Cardiac muscle cell (in vitro differentiated cells and primary cell): ENCODE measurements at regions not wholly inside any gene's neighbourhood (a gene's known extent, or its start where the extent isn't known, plus 50 kb on each side); places are given as distances from the start of the nearest gene placed in this dataset.

Experiments
- DNase-seq, 2 donors: peaks; one replicate each; pipeline versions ENCODE4 v3.0.0 to v3.0.0-alpha.2; 2010 to 2017; ENCODE audit warnings: low read depth in 1 of 2, low spot score in 1 of 2
- H3K27ac ChIP-seq: fragments of 200-600 bp; sonication (generic); 2 replicates; pipeline ENCODE4 v1.5.1; 2016
- H3K27me3 ChIP-seq: fragments of 200-600 bp; sonication (generic); 2 replicates; pipeline ENCODE4 v1.6.0; 2016; ENCODE audit warnings: control low read depth
- H3K36me3 ChIP-seq: fragments of 200-600 bp; sonication (generic); 2 replicates; pipeline ENCODE4 v1.5.1; 2016; ENCODE audit warnings: control low read depth
- H3K4me1 ChIP-seq: fragments of 200-600 bp; sonication (generic); 2 replicates; pipeline ENCODE4 v1.8.1; 2017; ENCODE audit warnings: low read depth, mild to moderate bottlenecking, mixed run types
- H3K4me3 ChIP-seq: fragments of 200-600 bp; sonication (generic); 2 replicates; pipeline ENCODE4 v1.5.1; 2016; ENCODE audit warnings: mild to moderate bottlenecking
- H3K9me3 ChIP-seq: fragments of 200-600 bp; sonication (generic); 2 replicates; pipeline ENCODE4 v1.5.1; 2017; ENCODE audit warnings: low read depth, mild to moderate bottlenecking, control low read depth
- TF ChIP-seq, protein P1 (sequence below): IDR thresholded peaks from 2 replicates; pipeline ENCODE4 v1.5.1; 2012; ENCODE audit warnings: low read depth, mild to moderate bottlenecking, low read length

DNA sequence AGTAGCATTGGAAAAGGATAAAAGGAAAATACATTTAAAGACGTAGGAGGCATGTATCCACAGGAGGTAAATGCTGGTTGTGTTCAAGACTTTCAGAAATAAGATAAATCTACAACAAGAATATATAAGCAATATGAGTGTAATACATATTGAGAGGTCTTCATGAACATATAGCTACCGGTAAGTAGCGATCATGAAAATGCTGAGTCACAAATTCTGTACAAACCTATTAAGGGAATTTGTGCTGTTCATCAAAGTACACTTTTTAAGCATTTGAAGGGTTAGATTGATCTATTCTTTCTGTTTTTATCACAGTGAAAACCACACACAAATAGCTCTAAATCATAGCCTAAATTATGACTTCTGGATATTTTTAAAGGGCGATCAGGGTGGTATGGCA, 173.1 kb upstream of the NYAP2 start:
- Histone ChIP-seq H3K4me1 (no peaks in the 10 kb centered on the region), H3K4me3 (no peak overlapping the region), H3K27me3 (no peaks in the 10 kb centered on the region), H3K9me3 (no peaks in the 10 kb centered on the region), H3K36me3 (no peaks in the 10 kb centered on the region), H3K27ac (no peak overlapping the region)
- TF ChIP-seq, protein P1, sequence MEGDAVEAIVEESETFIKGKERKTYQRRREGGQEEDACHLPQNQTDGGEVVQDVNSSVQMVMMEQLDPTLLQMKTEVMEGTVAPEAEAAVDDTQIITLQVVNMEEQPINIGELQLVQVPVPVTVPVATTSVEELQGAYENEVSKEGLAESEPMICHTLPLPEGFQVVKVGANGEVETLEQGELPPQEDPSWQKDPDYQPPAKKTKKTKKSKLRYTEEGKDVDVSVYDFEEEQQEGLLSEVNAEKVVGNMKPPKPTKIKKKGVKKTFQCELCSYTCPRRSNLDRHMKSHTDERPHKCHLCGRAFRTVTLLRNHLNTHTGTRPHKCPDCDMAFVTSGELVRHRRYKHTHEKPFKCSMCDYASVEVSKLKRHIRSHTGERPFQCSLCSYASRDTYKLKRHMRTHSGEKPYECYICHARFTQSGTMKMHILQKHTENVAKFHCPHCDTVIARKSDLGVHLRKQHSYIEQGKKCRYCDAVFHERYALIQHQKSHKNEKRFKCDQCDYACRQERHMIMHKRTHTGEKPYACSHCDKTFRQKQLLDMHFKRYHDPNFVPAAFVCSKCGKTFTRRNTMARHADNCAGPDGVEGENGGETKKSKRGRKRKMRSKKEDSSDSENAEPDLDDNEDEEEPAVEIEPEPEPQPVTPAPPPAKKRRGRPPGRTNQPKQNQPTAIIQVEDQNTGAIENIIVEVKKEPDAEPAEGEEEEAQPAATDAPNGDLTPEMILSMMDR: no peak
- DNase-seq: no peak

GRCh38 chr2:225223301-225223700, 176.2 kb upstream of the NYAP2 start:
- Histone ChIP-seq H3K27me3 (no peaks in the 10 kb centered on the region), H3K36me3 (no peaks in the 10 kb centered on the region), H3K4me1 (no peaks in the 10 kb centered on the region), H3K9me3 (no peaks in the 10 kb centered on the region), H3K27ac (no peak overlapping the region), H3K4me3 (no peak overlapping the region)
- DNase-seq: no peak
- TF ChIP-seq, protein P1: no peak

GRCh38 chr2:225207471-225207870, 165.2 kb upstream of the DOCK10 start:
- TF ChIP-seq, protein P1: no peak
- no peak for DNase-seq
- no peaks in the 10 kb centered on the region for H3K4me1 ChIP-seq
- H3K27me3 ChIP-seq: no peaks in the 10 kb centered on the region
- no peak overlapping the region for H3K4me3 ChIP-seq
- H3K27ac ChIP-seq: no peak overlapping the region
- no peaks in the 10 kb centered on the region for H3K9me3 ChIP-seq
- H3K36me3 ChIP-seq: no peaks in the 10 kb centered on the region

DNA sequence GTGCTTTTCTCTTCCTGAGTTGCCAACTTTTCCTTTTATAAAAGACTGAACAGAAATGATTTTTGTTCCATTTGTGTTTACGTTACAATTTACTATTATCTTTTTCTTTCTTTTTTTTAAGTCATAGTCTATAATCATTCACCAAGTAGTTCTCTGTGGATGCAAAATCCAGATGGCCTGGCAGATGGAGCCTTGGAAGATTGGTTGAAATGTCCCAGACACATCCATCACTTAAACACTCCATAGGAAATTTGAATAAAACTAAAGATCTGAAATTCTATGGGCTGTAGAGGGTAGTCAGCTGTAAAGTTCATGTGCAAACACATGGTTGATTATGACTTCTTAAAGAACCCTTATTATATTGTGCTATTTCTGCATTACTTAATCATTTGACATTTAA, 164.8 kb upstream of the DOCK10 start:
- H3K36me3 ChIP-seq: no peaks in the 10 kb centered on the region
- no peak for DNase-seq
- no peaks in the 10 kb centered on the region for H3K27me3 ChIP-seq
- no peaks in the 10 kb centered on the region for H3K4me1 ChIP-seq
- no peak overlapping the region for H3K27ac ChIP-seq
- H3K9me3 ChIP-seq: no peaks in the 10 kb centered on the region
- no peak overlapping the region for H3K4me3 ChIP-seq
- TF ChIP-seq, protein P1: no peak

GRCh38 chr2:225196579-225196978, 154.3 kb upstream of the DOCK10 start:
- H3K27ac ChIP-seq: no peak overlapping the region
- no peaks in the 10 kb centered on the region for H3K27me3 ChIP-seq
- no peak overlapping the region for H3K4me3 ChIP-seq
- H3K36me3 ChIP-seq: no peaks in the 10 kb centered on the region
- TF ChIP-seq, protein P1: no peak
- no peaks in the 10 kb centered on the region for H3K4me1 ChIP-seq
- no peaks in the 10 kb centered on the region for H3K9me3 ChIP-seq
- DNase-seq: no peak

DNA sequence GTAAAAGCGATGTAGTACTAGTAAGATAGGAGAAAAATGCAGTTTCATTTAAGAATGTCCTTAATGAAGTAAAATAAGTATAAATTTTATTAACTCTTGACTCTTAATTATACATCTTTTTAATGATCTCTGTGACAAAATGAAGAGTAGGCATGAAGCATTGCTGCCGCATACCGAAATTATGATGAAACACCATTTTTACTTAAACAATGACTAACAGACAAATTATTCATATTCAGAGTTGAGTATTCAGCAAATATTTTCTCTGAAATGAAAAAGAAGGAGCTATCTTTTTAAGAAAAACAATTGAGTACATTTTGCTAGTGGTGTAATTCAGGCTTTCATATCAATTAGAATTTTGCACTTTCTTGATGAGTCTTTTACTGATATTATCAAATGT, 150.6 kb upstream of the DOCK10 start:
- TF ChIP-seq, protein P1: no peak

More for the DNA sequence above, 150.6 kb upstream of the DOCK10 start:
- no peaks in the 10 kb centered on the region for H3K4me1 ChIP-seq
- H3K9me3 ChIP-seq: no peaks in the 10 kb centered on the region
- peak in 1 of 2 donors; percentile 2 for DNase-seq
- no peak overlapping the region for H3K27ac ChIP-seq
- no peaks in the 10 kb centered on the region for H3K27me3 ChIP-seq
- H3K4me3 ChIP-seq: no peak overlapping the region
- H3K36me3 ChIP-seq: no peaks in the 10 kb centered on the region
